CD4-positive, alpha-beta T cell treated with Interleukin-6 for 4 hours (primary cell): ENCODE measurements at regions not wholly inside any gene's neighbourhood (a gene's known extent, or its start where the extent isn't known, plus 50 kb on each side); places are given as distances from the start of the nearest gene placed in this dataset.

Experiments
- DNase-seq: peaks from one replicate; pipeline ENCODE4 v3.0.0-alpha.2; 2020; ENCODE audit warnings: mixed read lengths

- no peak for DNase-seq
Observed at GRCh38 chr15:53000409-53000808, 210.3 kb upstream of the ONECUT1 start.

GRCh38 chr15:52997123-52997522 lies 207.0 kb upstream of the ONECUT1 start:
- DNase-seq: no peak

GRCh38 chr15:52994290-52994689 lies 204.2 kb upstream of the ONECUT1 start:
- DNase-seq: no peak

- DNase-seq: no peak
Observed at GRCh38 chr15:52984507-52984906, 194.4 kb upstream of the ONECUT1 start.

GRCh38 chr15:52980446-52980845 lies 190.3 kb upstream of the ONECUT1 start:
- no peak for DNase-seq

- no peak for DNase-seq
Observed at GRCh38 chr15:52976516-52977075, 186.5 kb upstream of the ONECUT1 start.

- no peak for DNase-seq
Observed at GRCh38 chr15:52975941-52976449, 185.9 kb upstream of the ONECUT1 start.

- DNase-seq: no peak
Observed at GRCh38 chr15:52963865-52964264, 173.7 kb upstream of the ONECUT1 start.

- no peak for DNase-seq
Observed at GRCh38 chr15:52960283-52960682, 170.1 kb upstream of the ONECUT1 start.

- no peak for DNase-seq
Observed at GRCh38 chr15:52943746-52944145, 153.6 kb upstream of the ONECUT1 start.

GRCh38 chr15:52936489-52936888 lies 146.4 kb upstream of the ONECUT1 start:
- no peak for DNase-seq

GRCh38 chr15:52925130-52925529 lies 135.0 kb upstream of the ONECUT1 start:
- DNase-seq: no peak

- DNase-seq: no peak
Observed at GRCh38 chr15:52924630-52925029, 134.5 kb upstream of the ONECUT1 start.

- DNase-seq: no peak
Observed at GRCh38 chr15:52923626-52924025, 133.5 kb upstream of the ONECUT1 start.

- no peak for DNase-seq
Observed at GRCh38 chr15:52922871-52923270, 132.7 kb upstream of the ONECUT1 start.

- DNase-seq: no peak
Observed at GRCh38 chr15:52912172-52912571, 122.0 kb upstream of the ONECUT1 start.

- no peak for DNase-seq
Observed at GRCh38 chr15:52893338-52893737, 103.2 kb upstream of the ONECUT1 start.

GRCh38 chr15:52879904-52880303 lies 89.8 kb upstream of the ONECUT1 start:
- no peak for DNase-seq

- no peak for DNase-seq
Observed at GRCh38 chr15:52879145-52879544, 89.0 kb upstream of the ONECUT1 start.

- DNase-seq: no peak
Observed at GRCh38 chr15:52876991-52877663, 87.0 kb upstream of the ONECUT1 start.

GRCh38 chr15:52872036-52872818 lies 82.1 kb upstream of the ONECUT1 start:
- DNase-seq: no peak

GRCh38 chr15:52870015-52870414 lies 79.9 kb upstream of the ONECUT1 start:
- DNase-seq: no peak

GRCh38 chr15:52866698-52867097 lies 76.6 kb upstream of the ONECUT1 start:
- DNase-seq: no peak

GRCh38 chr15:52862677-52863076 lies 72.5 kb upstream of the ONECUT1 start:
- DNase-seq: no peak
